Epithelial cell of prostate (primary cell): ENCODE measurements at regions not wholly inside any gene's neighbourhood (a gene's known extent, or its start where the extent isn't known, plus 50 kb on each side); places are given as distances from the start of the nearest gene placed in this dataset.
"Not testable (repeated sequence)": the region's sequence is repeated elsewhere in the genome, so short reads cannot be mapped to it uniquely, and the experiment has no call there.

Experiments
- DNase-seq: peaks from one replicate; pipeline ENCODE4 v3.0.0-alpha.2; 2011; ENCODE audit warnings: low read depth, low spot score
- H3K27ac ChIP-seq: fragments of 450-650 bp; 2 replicates; pipeline ENCODE4 v1.5.1; 2017; ENCODE audit warnings: mild to moderate bottlenecking

DNA sequence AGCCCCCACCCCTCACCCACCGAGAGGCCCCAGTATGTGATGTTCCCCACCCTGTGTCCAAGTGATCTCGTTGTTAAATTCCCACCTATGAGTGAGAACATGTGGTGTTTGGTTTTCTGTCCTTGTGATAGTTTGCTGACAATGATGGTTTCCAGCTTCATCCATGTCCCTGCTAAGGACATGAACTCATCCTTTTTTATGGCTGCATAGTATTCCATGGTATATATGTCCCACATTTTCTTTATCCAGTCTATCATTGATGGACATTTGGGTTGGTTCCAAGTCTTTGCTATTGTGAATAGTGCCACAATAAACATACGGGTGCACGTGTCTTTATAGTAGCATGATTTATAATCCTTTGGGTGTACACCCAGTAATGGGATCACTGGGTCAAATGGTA is 79.2 kb downstream of the PXDC1 start:
- H3K27ac ChIP-seq, DNase-seq: not testable (repeated sequence)

- no peak for DNase-seq
- no peak overlapping the region for H3K27ac ChIP-seq
Measured at GRCh38 chr6:3671382-3671781, 80.1 kb downstream of the PXDC1 start.

DNA sequence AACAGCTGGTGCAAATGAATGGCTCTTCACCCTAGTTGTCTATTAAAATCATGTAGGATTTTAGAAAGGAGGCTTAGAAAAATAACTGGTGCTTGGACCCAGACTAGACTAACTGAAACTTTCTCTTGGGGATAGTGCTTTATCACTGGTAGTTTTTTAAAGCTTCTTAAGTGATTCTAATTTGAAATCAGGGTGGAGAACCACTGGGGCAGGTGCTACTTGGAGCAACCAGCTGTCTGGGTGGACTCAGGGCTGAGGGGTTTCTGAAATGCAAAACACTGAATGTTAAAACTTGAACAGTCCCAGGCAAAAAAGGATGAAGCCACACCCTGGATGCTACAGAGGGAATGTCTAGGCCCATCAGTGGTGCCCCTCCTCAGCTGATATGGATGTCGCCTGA is 81.2 kb downstream of the PXDC1 start:
- no peak for DNase-seq
- no peak overlapping the region for H3K27ac ChIP-seq

- no peak overlapping the region for H3K27ac ChIP-seq
- no peak for DNase-seq
Measured at GRCh38 chr6:3669916-3670315, 81.6 kb downstream of the PXDC1 start.

DNA sequence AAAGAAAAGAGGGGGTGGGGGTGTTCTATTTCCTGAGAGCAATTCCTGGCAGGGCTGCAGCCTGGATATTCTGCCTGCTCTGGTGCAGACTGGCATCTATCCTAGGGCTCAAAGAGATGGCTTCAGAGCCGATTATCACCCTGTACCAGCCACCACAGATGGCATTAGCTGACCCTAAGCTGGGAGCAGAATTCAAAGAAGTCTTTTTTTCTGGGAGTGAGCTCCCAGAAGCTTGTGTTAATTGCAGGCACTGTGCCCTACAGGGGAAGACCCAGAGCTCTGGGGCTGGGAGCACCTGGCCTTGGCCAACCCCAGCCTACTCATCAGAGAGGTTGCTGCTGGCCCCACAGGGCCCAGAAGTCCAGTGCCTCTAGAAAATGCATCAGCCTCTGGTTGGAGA is 85.9 kb downstream of the PXDC1 start:
- no peak for DNase-seq
- H3K27ac ChIP-seq: no peak overlapping the region

DNA sequence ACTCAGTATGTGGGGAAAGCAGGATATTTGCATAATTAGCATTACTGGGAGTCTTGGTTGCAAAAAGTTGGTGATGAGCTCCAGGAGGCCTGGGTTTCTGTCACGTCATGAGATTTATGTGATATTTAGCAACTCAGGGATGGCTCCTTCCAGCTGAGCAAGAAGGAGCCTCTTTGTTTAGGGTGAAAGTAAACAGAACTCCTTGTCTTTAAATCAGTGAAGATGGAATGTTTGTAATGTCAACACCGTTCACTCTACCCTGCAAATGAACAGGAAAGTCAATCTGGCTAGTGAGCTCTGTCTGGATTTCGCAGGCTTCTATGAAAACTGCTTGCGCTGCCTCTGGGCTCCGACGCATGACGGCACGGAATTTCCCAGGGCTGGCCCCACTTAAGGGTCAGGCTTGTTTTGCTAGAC is 86.9 kb downstream of the PXDC1 start:
- H3K27ac ChIP-seq: no peak overlapping the region
- peak; percentile 16 for DNase-seq

DNA sequence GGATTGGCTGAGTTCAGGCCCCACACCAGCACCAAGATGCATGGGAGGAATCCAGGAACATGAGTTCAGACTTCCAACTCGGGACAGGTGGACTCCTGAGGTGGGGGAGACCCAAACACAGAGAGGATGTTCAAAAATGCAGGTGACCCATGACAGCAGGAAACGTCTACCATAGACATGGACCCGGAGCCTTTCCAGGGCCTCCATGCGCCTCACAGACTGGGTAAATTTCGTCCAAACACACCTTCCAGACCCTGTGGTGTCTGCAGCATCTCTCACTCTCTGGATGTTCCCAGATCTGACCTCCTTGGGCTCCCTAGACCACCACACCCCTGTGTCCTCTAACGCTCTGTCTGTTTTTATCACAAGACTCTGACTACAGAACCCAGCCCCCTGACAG is 87.7 kb downstream of the PXDC1 start:
- H3K27ac ChIP-seq: no peak overlapping the region
- DNase-seq: no peak

GRCh38 chr6:3663081-3663480 is 88.4 kb downstream of the PXDC1 start:
- no peak overlapping the region for H3K27ac ChIP-seq

DNA sequence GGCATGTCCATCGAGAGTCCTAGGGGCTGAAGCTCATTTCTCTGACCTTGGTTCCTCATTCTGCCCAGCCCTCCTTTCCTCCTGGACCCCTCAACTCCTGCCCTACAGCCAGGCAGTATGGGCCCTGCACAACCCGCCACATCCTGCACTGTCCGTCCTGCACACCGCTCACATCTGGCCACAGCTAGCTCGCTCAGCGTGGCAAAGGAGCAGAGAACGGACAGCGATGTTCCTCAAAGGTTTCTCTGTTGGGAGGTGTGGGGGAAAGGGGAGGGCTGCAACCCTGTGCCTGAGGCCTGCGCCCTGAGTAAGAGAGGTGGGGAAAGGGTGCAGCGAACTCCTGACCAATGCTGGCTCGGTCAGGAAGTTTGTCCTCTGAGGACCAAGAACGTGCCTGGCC is 90.1 kb downstream of the PXDC1 start:
- no peak overlapping the region for H3K27ac ChIP-seq
- DNase-seq: no peak

More at GRCh38 chr6:3663081-3663480, 88.4 kb downstream of the PXDC1 start:
- DNase-seq: no peak

- DNase-seq: no peak
- H3K27ac ChIP-seq: no peak overlapping the region
Measured at GRCh38 chr6:3660473-3660872, 91.0 kb downstream of the PXDC1 start.

- no peak overlapping the region for H3K27ac ChIP-seq
- DNase-seq: no peak
Measured at GRCh38 chr6:3659748-3660147, 91.8 kb downstream of the PXDC1 start.

GRCh38 chr6:3656076-3656475 is 95.4 kb downstream of the PXDC1 start:
- no peak for DNase-seq
- H3K27ac ChIP-seq: no peak overlapping the region

DNA sequence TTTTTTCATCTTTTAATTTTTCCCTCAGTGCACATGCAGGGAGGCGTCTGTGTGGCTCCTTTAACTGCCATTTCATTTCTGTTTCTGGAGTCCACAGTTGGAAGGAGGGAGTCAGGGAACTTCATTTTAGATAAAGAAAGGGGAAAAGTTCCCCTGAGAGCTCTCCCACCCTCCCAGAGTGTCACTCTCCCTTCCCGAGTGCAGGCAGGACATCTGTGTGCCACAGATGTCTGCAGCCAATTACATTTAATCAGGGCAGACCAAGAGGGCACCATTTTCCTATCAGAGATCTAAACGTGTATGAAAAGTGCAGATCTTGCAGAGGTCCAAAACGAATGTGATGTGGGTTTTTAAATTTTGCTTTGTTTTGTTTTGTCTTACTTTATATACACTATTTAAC is 96.6 kb downstream of the PXDC1 start:
- H3K27ac ChIP-seq: no peak overlapping the region
- no peak for DNase-seq

DNA sequence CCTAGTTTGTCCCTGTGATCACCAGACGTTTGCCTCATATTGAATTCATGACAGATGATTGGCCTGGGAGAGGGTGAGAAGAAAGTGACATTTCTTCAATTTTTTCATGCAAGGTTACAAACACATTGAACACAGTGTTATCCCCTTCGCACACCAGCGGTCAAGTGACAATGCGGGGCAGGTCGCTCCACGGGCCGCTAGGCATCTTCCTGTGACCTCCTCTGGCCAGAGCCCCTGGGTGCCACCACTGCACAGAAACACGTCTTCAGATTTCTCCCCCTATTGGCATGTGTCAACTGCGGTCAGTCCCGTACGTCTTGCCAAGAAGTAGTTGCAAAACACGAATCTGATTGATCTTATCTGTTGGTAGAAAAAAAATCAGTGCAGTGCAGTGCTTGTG is 97.1 kb downstream of the PXDC1 start:
- DNase-seq: no peak
- no peak overlapping the region for H3K27ac ChIP-seq

GRCh38 chr6:3653528-3654070 is 97.9 kb downstream of the PXDC1 start:
- H3K27ac ChIP-seq: no peak overlapping the region
- DNase-seq: peak; percentile 36

GRCh38 chr6:3651698-3652229 is 99.7 kb downstream of the PXDC1 start:
- H3K27ac ChIP-seq: no peak overlapping the region
- no peak for DNase-seq

GRCh38 chr6:3650959-3651697 is 100.4 kb downstream of the PXDC1 start:
- no peak overlapping the region for H3K27ac ChIP-seq
- no peak for DNase-seq

DNA sequence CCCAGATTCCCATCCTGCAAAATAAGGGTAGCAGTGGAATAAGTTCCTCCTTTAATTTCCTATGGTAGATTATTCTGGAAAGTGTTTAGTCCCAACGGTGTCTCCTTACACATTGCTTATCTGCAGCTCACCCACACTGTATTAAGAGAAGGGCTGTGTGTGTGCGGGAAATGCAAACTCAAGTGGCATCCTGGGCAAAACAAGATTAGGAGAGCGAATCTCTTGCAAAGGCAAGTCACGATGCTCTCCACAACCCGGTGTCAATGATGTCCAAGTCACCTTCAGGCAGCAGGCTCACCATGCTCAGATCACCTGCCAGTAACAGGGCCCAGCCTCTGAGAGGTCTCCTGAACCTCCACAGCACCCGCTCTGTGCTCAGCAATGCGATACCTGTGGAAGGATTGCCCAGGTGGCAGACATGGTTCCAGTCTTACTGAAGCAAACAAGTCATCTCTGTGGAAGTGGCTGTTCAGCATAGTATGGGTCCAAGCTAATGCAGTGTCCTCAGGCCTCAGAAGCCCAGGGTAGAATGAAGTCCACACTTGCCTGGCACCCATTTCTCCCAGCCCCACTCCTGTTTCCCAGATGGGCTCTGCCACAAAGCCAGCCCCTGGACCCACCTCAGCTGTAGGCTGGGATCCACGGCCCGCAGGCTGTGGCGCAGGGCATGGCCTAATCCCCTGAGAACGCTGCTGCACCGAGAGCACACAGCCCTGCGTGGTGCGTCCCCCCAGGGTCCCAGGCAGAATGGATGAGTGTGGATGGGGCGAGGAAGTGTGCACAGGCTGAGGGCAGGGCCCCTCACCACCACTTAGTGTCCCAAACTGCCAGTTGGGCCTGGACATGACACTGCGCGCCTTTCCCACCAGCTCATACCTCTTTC is 101.2 kb downstream of the PXDC1 start:
- H3K27ac ChIP-seq: no peak overlapping the region
- no peak for DNase-seq

- DNase-seq: no peak
- H3K27ac ChIP-seq: no peak overlapping the region
Measured at GRCh38 chr6:3648724-3649123, 102.8 kb downstream of the PXDC1 start.

- DNase-seq: no peak
- no peak overlapping the region for H3K27ac ChIP-seq
Measured at GRCh38 chr6:3646616-3647362, 104.7 kb downstream of the PXDC1 start.

DNA sequence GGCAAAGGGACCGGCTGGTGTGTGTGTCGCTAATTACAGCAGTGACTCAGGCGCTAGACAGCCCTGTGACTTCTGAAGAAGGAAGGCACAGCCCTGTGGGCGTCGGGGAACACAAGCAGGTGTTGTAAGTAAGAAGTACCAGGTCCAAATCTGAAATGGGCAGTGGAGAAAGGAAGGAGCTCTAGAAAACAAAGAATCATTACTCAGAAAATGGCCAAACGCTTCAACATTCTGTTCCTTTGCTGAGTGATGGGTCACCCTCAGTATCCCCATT is 106.8 kb downstream of the PXDC1 start:
- no peak overlapping the region for H3K27ac ChIP-seq
- no peak for DNase-seq
